SU-DHL-6 (cell line): ENCODE measurements at regions not wholly inside any gene's neighbourhood (a gene's known extent, or its start where the extent isn't known, plus 50 kb on each side); places are given as distances from the start of the nearest gene placed in this dataset.

Experiments
- H2AFZ ChIP-seq: fragments of 200-600 bp; sonication (generic); 2 replicates; pipeline ENCODE4 v1.6.1; 2014; ENCODE audit warnings: low read depth, mild to moderate bottlenecking, moderate library complexity, mixed read lengths, antibody characterized with exemption, low read length; ENCODE audit not compliant: severe bottlenecking
- H3F3A ChIP-seq: fragments of 200-600 bp; shearing (Covaris generic); 2 replicates; pipeline ENCODE4 v1.6.0; 2016; ENCODE audit warnings: antibody characterized with exemption, mild to moderate bottlenecking; ENCODE audit not compliant: insufficient read depth
- H3K27ac ChIP-seq: fragments of 200-600 bp; sonication (generic); 2 replicates; pipeline ENCODE4 v1.5.1; 2016; ENCODE audit warnings: low read depth, mild to moderate bottlenecking, low read length, moderate library complexity, mixed read lengths
- H3K27me3 ChIP-seq: fragments of 200-600 bp; sonication (generic), shearing (Covaris generic); 2 replicates; pipeline ENCODE4 v1.6.0; 2014; ENCODE audit warnings: mild to moderate bottlenecking, low read length
- H3K36me3 ChIP-seq: fragments of 200-600 bp; sonication (generic); 2 replicates; pipeline ENCODE4 v1.6.1; 2014; ENCODE audit warnings: mild to moderate bottlenecking, low read length, mixed read lengths
- H3K4me2 ChIP-seq: fragments of 300-600, 200-600 bp; shearing (Covaris generic), sonication (generic); 2 replicates; pipeline ENCODE4 v1.6.0; 2014; ENCODE audit warnings: low read length, low read depth, mild to moderate bottlenecking; ENCODE audit not compliant: poor library complexity, severe bottlenecking
- H3K4me3 ChIP-seq: fragments of 200-600 bp; sonication (generic); 2 replicates; pipeline ENCODE4 v1.5.1; 2014; ENCODE audit warnings: antibody characterized with exemption, low read length, mild to moderate bottlenecking, mixed read lengths; ENCODE audit not compliant: insufficient read depth, poor library complexity, severe bottlenecking
- H3K79me2 ChIP-seq: fragments of 200-600 bp; sonication (generic); 2 replicates; pipeline ENCODE4 v1.6.1; 2014; ENCODE audit warnings: mild to moderate bottlenecking, low read length, moderate library complexity; ENCODE audit not compliant: insufficient read depth
- H3K9ac ChIP-seq: fragments of 200-600 bp; sonication (generic); 2 replicates; pipeline ENCODE4 v1.7.0; 2014; ENCODE audit warnings: mild to moderate bottlenecking, low read length
- H3K9me2 ChIP-seq: fragments of 200-600 bp; sonication (generic); replicated peaks from 2 replicates; pipeline ENCODE4 v1.6.1; 2014; ENCODE audit warnings: low read length; ENCODE audit not compliant: insufficient read depth
- H3K9me3 ChIP-seq: fragments of 200-600 bp; sonication (generic); 2 replicates; pipeline ENCODE4 v1.6.1; 2014; ENCODE audit warnings: low read length, mixed read lengths; ENCODE audit not compliant: insufficient read depth
- H4K20me1 ChIP-seq: fragments of 200-600 bp; sonication (generic); 2 replicates; pipeline ENCODE4 v1.6.1; 2014; ENCODE audit warnings: low read depth, mild to moderate bottlenecking, antibody characterized with exemption, low read length, moderate library complexity, mixed read lengths
- CTCF ChIP-seq: fragments of 200-600 bp; sonication (generic); IDR thresholded peaks from one replicate; pipeline ENCODE4 v1.5.1; 2017; ENCODE audit warnings: antibody characterized with exemption, mild to moderate bottlenecking, low read length, moderate library complexity; ENCODE audit not compliant: insufficient read depth, poor library complexity, severe bottlenecking
- EZH2phosphoT487 ChIP-seq: fragments of 200-600 bp; sonication (generic), shearing (Covaris generic); conservative IDR thresholded peaks from 2 replicates; pipeline ENCODE4 v1.6.1; 2018; ENCODE audit warnings: mild to moderate bottlenecking, antibody characterized with exemption, low read length, moderate library complexity, mixed read lengths

- Histone ChIP-seq H2AFZ (no peak overlapping the region), H3K9me3 (no peaks in the 10 kb centered on the region), H3K9ac (no peak overlapping the region), H3K9me2 (no peaks in the 10 kb centered on the region), H4K20me1 (no peaks in the 10 kb centered on the region), H3K27me3 (no peaks in the 10 kb centered on the region), H3K36me3 (no peaks in the 10 kb centered on the region), H3F3A (no peaks in the 10 kb centered on the region), H3K27ac (no peak overlapping the region), H3K4me2 (no peak overlapping the region), H3K4me3 (no peak overlapping the region), H3K79me2 (no peaks in the 10 kb centered on the region)
- no peak for TF ChIP-seq EZH2phosphoT487
- no peak for TF ChIP-seq CTCF
Measured at GRCh38 chr5:36442352-36442751, 140.7 kb upstream of the RANBP3L start.

- Histone ChIP-seq H3K27me3 (no peaks in the 10 kb centered on the region), H3K4me2 (no peak overlapping the region), H3K9me2 (no peaks in the 10 kb centered on the region), H3K4me3 (no peak overlapping the region), H3K27ac (no peak overlapping the region), H3K9me3 (no peaks in the 10 kb centered on the region), H3K9ac (no peak overlapping the region), H2AFZ (no peak overlapping the region), H4K20me1 (no peaks in the 10 kb centered on the region), H3F3A (no peaks in the 10 kb centered on the region), H3K36me3 (no peaks in the 10 kb centered on the region), H3K79me2 (no peaks in the 10 kb centered on the region)
- TF ChIP-seq EZH2phosphoT487 (no peak), CTCF (no peak)
Measured at GRCh38 chr5:36442796-36443195, 141.1 kb upstream of the RANBP3L start.

- no peaks in the 10 kb centered on the region for H3K79me2 ChIP-seq
- TF ChIP-seq CTCF = no peak
- no peak for TF ChIP-seq EZH2phosphoT487
- H3K4me3 ChIP-seq = no peak overlapping the region
- no peak overlapping the region for H2AFZ ChIP-seq
- H3K9me2 ChIP-seq = no peaks in the 10 kb centered on the region
- no peaks in the 10 kb centered on the region for H3K9me3 ChIP-seq
- H3K27me3 ChIP-seq = no peaks in the 10 kb centered on the region
- no peaks in the 10 kb centered on the region for H4K20me1 ChIP-seq
- no peaks in the 10 kb centered on the region for H3F3A ChIP-seq
- no peaks in the 10 kb centered on the region for H3K36me3 ChIP-seq
- H3K4me2 ChIP-seq = no peak overlapping the region
- no peak overlapping the region for H3K27ac ChIP-seq
- no peak overlapping the region for H3K9ac ChIP-seq
Measured at GRCh38 chr5:36443941-36444340, 142.2 kb upstream of the RANBP3L start.
